Activated naive CD4-positive, alpha-beta T cell treated with anti-CD3 and anti-CD28 coated beads, Interleukin-2, amount 10 ng/mL, durations not matched to agents 7 days and 5 days (primary cell): ENCODE measurements at regions not wholly inside any gene's neighbourhood (a gene's known extent, or its start where the extent isn't known, plus 50 kb on each side); places are given as distances from the start of the nearest gene placed in this dataset.
A peak's percentile ranks its signal among the peaks of the same experiment; 100 is the strongest.
"Not testable (repeated sequence)": the region's sequence is repeated elsewhere in the genome, so short reads cannot be mapped to it uniquely, and the experiment has no call there.

Experiments
- CTCF ChIA-PET: fragments of 350-600 bp; sonication (Branson Sonifier 250); formaldehyde crosslinking; loops from one replicate; lab custom pipeline; 2021; ENCODE audit warnings: antibody characterized with exemption; lab: Charles Lee
- DNase-seq: peaks from one replicate; pipeline ENCODE4 v3.0.0-alpha.2; 2020
- H3K27ac Mint-ChIP-seq: one replicate; pipeline ENCODE4 v1.8.0; 2021; ENCODE audit warnings: mild to moderate bottlenecking, moderate library complexity, mixed read lengths
- H3K27me3 Mint-ChIP-seq: one replicate; pipeline ENCODE4 v1.8.0; 2021; ENCODE audit warnings: mild to moderate bottlenecking, mixed read lengths
- H3K36me3 Mint-ChIP-seq: one replicate; pipeline ENCODE4 v1.8.0; 2021; ENCODE audit warnings: mixed read lengths
- H3K4me1 Mint-ChIP-seq: one replicate; pipeline ENCODE4 v1.8.0; 2021; ENCODE audit warnings: mixed read lengths
- H3K4me3 Mint-ChIP-seq: one replicate; pipeline ENCODE4 v1.8.0; 2021; ENCODE audit warnings: mild to moderate bottlenecking, moderate library complexity, mixed read lengths
- H3K9me3 Mint-ChIP-seq: one replicate; pipeline ENCODE4 v1.8.0; 2021; ENCODE audit warnings: mixed read lengths

GRCh38 chr14:38721822-38722431 is 381.1 kb downstream of the SEC23A start:
- peak; percentile 57 for DNase-seq
- H3K36me3 Mint-ChIP-seq = no peaks in the 10 kb centered on the region
- CTCF ChIA-PET = interaction anchor here (0.7 to 2.8 kb wide), 5 partner anchors 14 to 394 kb away, joined by 4 to 10 read pairs (median 4); no protein-coding TSS in a partner anchor
- H3K9me3 Mint-ChIP-seq = no peaks in the 10 kb centered on the region
- H3K27ac Mint-ChIP-seq = no peak overlapping the region
- H3K27me3 Mint-ChIP-seq = no peaks in the 10 kb centered on the region
- H3K4me1 Mint-ChIP-seq = no peaks in the 10 kb centered on the region
- H3K4me3 Mint-ChIP-seq = no peak overlapping the region

- H3K27ac Mint-ChIP-seq = no peak overlapping the region
- DNase-seq = no peak
- no peaks in the 10 kb centered on the region for H3K27me3 Mint-ChIP-seq
- CTCF ChIA-PET = no interaction called here
- no peaks in the 10 kb centered on the region for H3K9me3 Mint-ChIP-seq
- no peaks in the 10 kb centered on the region for H3K36me3 Mint-ChIP-seq
- H3K4me3 Mint-ChIP-seq = no peak overlapping the region
- no peaks in the 10 kb centered on the region for H3K4me1 Mint-ChIP-seq
Observed at GRCh38 chr14:38718519-38718918, 384.5 kb downstream of the SEC23A start.

GRCh38 chr14:38716926-38717325 is 386.1 kb downstream of the SEC23A start:
- Mint-ChIP-seq H3K9me3 (no peaks in the 10 kb centered on the region), H3K27me3 (no peaks in the 10 kb centered on the region), H3K27ac (no peak overlapping the region), H3K36me3 (no peaks in the 10 kb centered on the region), H3K4me3 (no peak overlapping the region), H3K4me1 (no peaks in the 10 kb centered on the region)
- CTCF ChIA-PET = no interaction called here
- no peak for DNase-seq

GRCh38 chr14:38710881-38711280 is 392.2 kb downstream of the SEC23A start:
- no peaks in the 10 kb centered on the region for H3K4me1 Mint-ChIP-seq
- DNase-seq = no peak
- H3K36me3 Mint-ChIP-seq = no peaks in the 10 kb centered on the region
- H3K4me3 Mint-ChIP-seq = no peak overlapping the region
- CTCF ChIA-PET = no interaction called here
- no peak overlapping the region for H3K27ac Mint-ChIP-seq
- H3K27me3 Mint-ChIP-seq = no peaks in the 10 kb centered on the region
- peaks cover 2% of the 10 kb centered on the region for H3K9me3 Mint-ChIP-seq

- Mint-ChIP-seq H3K4me3 (no peak overlapping the region), H3K4me1 (no peaks in the 10 kb centered on the region), H3K9me3 (peaks cover 2% of the 10 kb centered on the region), H3K36me3 (no peaks in the 10 kb centered on the region), H3K27ac (no peak overlapping the region), H3K27me3 (no peaks in the 10 kb centered on the region)
- CTCF ChIA-PET = no interaction called here
- DNase-seq = no peak
Observed at GRCh38 chr14:38710196-38710595, 392.8 kb downstream of the SEC23A start.

GRCh38 chr14:38705220-38705619 is 397.8 kb downstream of the SEC23A start:
- Mint-ChIP-seq H3K4me1 (no peaks in the 10 kb centered on the region), H3K4me3 (no peak overlapping the region), H3K27me3 (no peaks in the 10 kb centered on the region), H3K9me3 (peaks cover 2% of the 10 kb centered on the region), H3K27ac (no peak overlapping the region), H3K36me3 (no peaks in the 10 kb centered on the region)
- DNase-seq = no peak
- CTCF ChIA-PET = no interaction called here

GRCh38 chr14:38704220-38704619 is 398.8 kb downstream of the SEC23A start:
- Mint-ChIP-seq H3K27ac (no peak overlapping the region), H3K9me3 (no peaks in the 10 kb centered on the region), H3K36me3 (no peaks in the 10 kb centered on the region), H3K27me3 (no peaks in the 10 kb centered on the region), H3K4me1 (peaks cover 6% of the 10 kb centered on the region), H3K4me3 (no peak overlapping the region)
- DNase-seq = no peak
- CTCF ChIA-PET = interaction anchor here (0.7 kb wide), 1 partner anchor 93 kb away, joined by 4 read pairs; no protein-coding TSS in a partner anchor

GRCh38 chr14:38696925-38697324 is 406.1 kb downstream of the SEC23A start:
- CTCF ChIA-PET = no interaction called here

GRCh38 chr14:38693423-38693822 is 409.6 kb downstream of the SEC23A start:
- no peaks in the 10 kb centered on the region for H3K4me1 Mint-ChIP-seq
- no peak for DNase-seq
- H3K9me3 Mint-ChIP-seq = peaks cover 2% of the 10 kb centered on the region
- H3K4me3 Mint-ChIP-seq = no peak overlapping the region
- H3K27ac Mint-ChIP-seq = no peak overlapping the region
- CTCF ChIA-PET = no interaction called here
- no peaks in the 10 kb centered on the region for H3K36me3 Mint-ChIP-seq
- no peaks in the 10 kb centered on the region for H3K27me3 Mint-ChIP-seq

More at GRCh38 chr14:38696925-38697324, 406.1 kb downstream of the SEC23A start:
- Mint-ChIP-seq H3K27ac (no peak overlapping the region), H3K9me3 (peaks cover 2% of the 10 kb centered on the region), H3K36me3 (no peaks in the 10 kb centered on the region), H3K27me3 (no peaks in the 10 kb centered on the region), H3K4me1 (peaks cover 6% of the 10 kb centered on the region), H3K4me3 (no peak overlapping the region)
- DNase-seq = no peak

- Mint-ChIP-seq H3K4me3 (no peak overlapping the region), H3K4me1 (no peaks in the 10 kb centered on the region), H3K36me3 (no peaks in the 10 kb centered on the region), H3K27ac (no peak overlapping the region), H3K27me3 (no peaks in the 10 kb centered on the region), H3K9me3 (peaks cover 3% of the 10 kb centered on the region)
- CTCF ChIA-PET = no interaction called here
- DNase-seq = no peak
Observed at GRCh38 chr14:38669027-38669426, 413.1 kb upstream of the CLEC14A start.

- no peaks in the 10 kb centered on the region for H3K9me3 Mint-ChIP-seq
- H3K27ac Mint-ChIP-seq = no peak overlapping the region
- no peaks in the 10 kb centered on the region for H3K36me3 Mint-ChIP-seq
- CTCF ChIA-PET = no interaction called here
- no peaks in the 10 kb centered on the region for H3K4me1 Mint-ChIP-seq
- no peak for DNase-seq
- H3K27me3 Mint-ChIP-seq = no peaks in the 10 kb centered on the region
- no peak overlapping the region for H3K4me3 Mint-ChIP-seq
Observed at GRCh38 chr14:38663382-38663781, 407.5 kb upstream of the CLEC14A start.

GRCh38 chr14:38662781-38663180 is 406.9 kb upstream of the CLEC14A start:
- CTCF ChIA-PET = no interaction called here
- no peaks in the 10 kb centered on the region for H3K27me3 Mint-ChIP-seq
- H3K27ac Mint-ChIP-seq = no peak overlapping the region
- H3K9me3 Mint-ChIP-seq = no peaks in the 10 kb centered on the region
- no peak overlapping the region for H3K4me3 Mint-ChIP-seq
- no peaks in the 10 kb centered on the region for H3K36me3 Mint-ChIP-seq
- no peak for DNase-seq
- H3K4me1 Mint-ChIP-seq = no peaks in the 10 kb centered on the region

- CTCF ChIA-PET = no interaction called here
- no peak for DNase-seq
- Mint-ChIP-seq H3K36me3 (no peaks in the 10 kb centered on the region), H3K4me1 (no peaks in the 10 kb centered on the region), H3K9me3 (no peaks in the 10 kb centered on the region), H3K4me3 (no peak overlapping the region), H3K27me3 (no peaks in the 10 kb centered on the region), H3K27ac (no peak overlapping the region)
Observed at GRCh38 chr14:38646391-38646790, 390.5 kb upstream of the CLEC14A start.

GRCh38 chr14:38634913-38635312 is 379.0 kb upstream of the CLEC14A start:
- H3K4me1 Mint-ChIP-seq, DNase-seq, H3K9me3 Mint-ChIP-seq, H3K36me3 Mint-ChIP-seq, H3K27ac Mint-ChIP-seq, H3K4me3 Mint-ChIP-seq, CTCF ChIA-PET, H3K27me3 Mint-ChIP-seq: not testable (repeated sequence)

GRCh38 chr14:38629412-38629811 is 373.5 kb upstream of the CLEC14A start:
- no peak overlapping the region for H3K4me3 Mint-ChIP-seq
- H3K9me3 Mint-ChIP-seq = no peaks in the 10 kb centered on the region
- H3K27ac Mint-ChIP-seq = no peak overlapping the region
- H3K36me3 Mint-ChIP-seq = no peaks in the 10 kb centered on the region
- CTCF ChIA-PET = no interaction called here
- no peaks in the 10 kb centered on the region for H3K27me3 Mint-ChIP-seq
- DNase-seq = no peak
- H3K4me1 Mint-ChIP-seq = no peaks in the 10 kb centered on the region
